Breast epithelium (tissue), 3 donors: ENCODE measurements at regions not wholly inside any gene's neighbourhood (a gene's known extent, or its start where the extent isn't known, plus 50 kb on each side); places are given as distances from the start of the nearest gene placed in this dataset.

Experiments
- POLR2A ChIP-seq: fragments of 450-650 bp; IDR thresholded peaks from one replicate; pipeline ENCODE4 v1.6.1; 2016; ENCODE audit warnings: antibody characterized with exemption, mild to moderate bottlenecking, moderate library complexity
- TF ChIP-seq, protein P1 (sequence below), 3 donors: fragments of 450-650 bp; IDR thresholded peaks; one replicate each; pipeline ENCODE4 v1.5.1; 2016 to 2017; ENCODE audit warnings: antibody characterized with exemption in 3 of 3, mild to moderate bottlenecking in 3 of 3, moderate library complexity in 3 of 3

DNA sequence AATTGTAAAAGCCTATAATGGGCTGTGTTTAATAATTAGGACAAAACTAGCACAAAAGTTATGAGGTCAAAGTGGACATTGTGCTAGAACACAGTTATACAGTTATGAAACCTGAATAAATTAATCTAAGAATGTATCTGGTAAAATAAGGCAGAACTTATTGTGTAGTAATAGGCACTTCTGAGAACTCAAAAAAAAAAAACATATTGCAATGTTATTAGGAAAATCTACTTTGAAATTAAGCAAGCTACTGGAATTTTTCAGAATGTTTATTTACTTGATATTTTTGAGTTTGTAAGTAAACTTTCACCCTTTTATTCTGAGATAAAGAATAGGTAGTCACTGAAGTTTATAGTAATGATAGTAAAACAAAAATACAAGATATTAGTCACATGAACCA lies 135.8 kb upstream of the ABCB5 start:
- TF ChIP-seq, protein P1, sequence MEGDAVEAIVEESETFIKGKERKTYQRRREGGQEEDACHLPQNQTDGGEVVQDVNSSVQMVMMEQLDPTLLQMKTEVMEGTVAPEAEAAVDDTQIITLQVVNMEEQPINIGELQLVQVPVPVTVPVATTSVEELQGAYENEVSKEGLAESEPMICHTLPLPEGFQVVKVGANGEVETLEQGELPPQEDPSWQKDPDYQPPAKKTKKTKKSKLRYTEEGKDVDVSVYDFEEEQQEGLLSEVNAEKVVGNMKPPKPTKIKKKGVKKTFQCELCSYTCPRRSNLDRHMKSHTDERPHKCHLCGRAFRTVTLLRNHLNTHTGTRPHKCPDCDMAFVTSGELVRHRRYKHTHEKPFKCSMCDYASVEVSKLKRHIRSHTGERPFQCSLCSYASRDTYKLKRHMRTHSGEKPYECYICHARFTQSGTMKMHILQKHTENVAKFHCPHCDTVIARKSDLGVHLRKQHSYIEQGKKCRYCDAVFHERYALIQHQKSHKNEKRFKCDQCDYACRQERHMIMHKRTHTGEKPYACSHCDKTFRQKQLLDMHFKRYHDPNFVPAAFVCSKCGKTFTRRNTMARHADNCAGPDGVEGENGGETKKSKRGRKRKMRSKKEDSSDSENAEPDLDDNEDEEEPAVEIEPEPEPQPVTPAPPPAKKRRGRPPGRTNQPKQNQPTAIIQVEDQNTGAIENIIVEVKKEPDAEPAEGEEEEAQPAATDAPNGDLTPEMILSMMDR (IDR thresholded peaks at IDR 0.05) = no peak
- no peak for TF ChIP-seq POLR2A
